Stimulated activated CD4-positive, alpha-beta T cell treated with anti-CD3 and anti-CD28 coated beads, Interleukin-12 subunit alpha, Interleukin-12 subunit beta, amount 100 ng/mL, for 24 hours (primary cell): ENCODE measurements at regions not wholly inside any gene's neighbourhood (a gene's known extent, or its start where the extent isn't known, plus 50 kb on each side); places are given as distances from the start of the nearest gene placed in this dataset.

Source experiments
- DNase-seq, 2 experiments: peaks; one replicate each; pipeline ENCODE4 v3.0.0-alpha.2; 2020; ENCODE audit warnings: low read depth in 2 of 2

DNA sequence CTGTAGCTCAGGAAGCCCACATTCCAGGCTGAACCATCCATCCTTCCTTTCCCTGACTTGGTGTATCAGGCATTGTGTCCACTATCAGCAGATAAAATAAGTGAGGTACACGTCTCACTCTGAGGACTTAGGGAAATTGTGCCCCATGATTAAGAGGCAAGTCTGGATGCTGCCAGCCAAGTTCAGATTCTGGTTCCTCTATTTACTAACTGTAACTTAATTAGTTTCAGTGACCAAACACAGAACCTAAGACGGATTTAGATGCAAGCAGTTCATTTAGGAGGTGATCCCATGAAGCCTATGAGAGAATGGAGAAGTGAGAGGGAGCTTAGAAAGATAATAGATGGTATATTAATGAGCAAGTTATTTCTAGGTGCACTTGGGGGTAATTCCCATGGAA is 56.6 kb upstream of the PACRGL start:
- DNase-seq, result no peak

GRCh38 chr4:20645236-20645635 is 55.0 kb upstream of the PACRGL start:
- DNase-seq, result no peak

DNA sequence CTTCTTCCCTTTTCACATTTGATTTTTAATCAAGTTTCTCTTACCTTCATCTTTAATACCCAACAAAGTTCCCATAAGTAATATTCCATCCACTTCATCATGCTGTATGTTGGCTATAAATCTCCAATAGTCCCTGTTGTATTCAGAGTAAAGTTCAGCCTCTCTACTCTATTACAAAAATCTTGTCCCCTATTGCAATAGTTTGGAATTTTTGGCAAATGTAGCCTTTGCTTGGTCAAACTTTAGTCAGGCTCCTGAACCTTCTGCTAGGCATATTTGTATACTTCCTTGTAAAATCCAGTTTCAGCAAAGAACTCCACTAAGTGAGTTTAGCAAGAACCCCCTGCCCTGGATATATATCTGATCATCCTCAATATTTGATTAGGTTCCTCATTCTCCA is 54.0 kb upstream of the PACRGL start:
- no peak for DNase-seq
